Psoas muscle (tissue), 7 donors: ENCODE measurements at regions not wholly inside any gene's neighbourhood (a gene's known extent, or its start where the extent isn't known, plus 50 kb on each side); places are given as distances from the start of the nearest gene placed in this dataset.

Source experiments
- ATAC-seq, 4 donors: fragments of 200-7000 bp; cut with Tn5 transposase; one replicate each; pipeline ENCODE4 v1.9.1; 2020; ENCODE audit warnings: moderate library complexity in 3 of 4, mild to moderate bottlenecking in 2 of 4
- DNase-seq, 2 donors: peaks; one replicate each; pipeline ENCODE4 v3.0.0-alpha.2; 2020
- H3K27ac ChIP-seq: fragments of 200-600 bp; one replicate; pipeline ENCODE4 v1.8.0; 2022
- H3K27me3 ChIP-seq, 3 donors: fragments of 200-600 bp in 1 of 3; one replicate each; pipeline versions ENCODE4 v1.6.1 to v1.8.0; 2013 to 2022; ENCODE audit warnings: low read length in 2 of 3, mild to moderate bottlenecking in 2 of 3, moderate library complexity in 1 of 3; ENCODE audit not compliant: insufficient read depth in 3 of 3
- H3K36me3 ChIP-seq, 2 donors: fragments of 200-600 bp in 1 of 2; one replicate each; pipeline versions ENCODE4 v1.6.1 to v1.8.0; 2013 to 2022; ENCODE audit warnings: low read depth in 1 of 2, mild to moderate bottlenecking in 1 of 2, moderate library complexity in 1 of 2; ENCODE audit not compliant: insufficient read depth in 1 of 2
- H3K4me1 ChIP-seq: fragments of 200-600 bp; one replicate; pipeline ENCODE4 v1.8.0; 2022
- H3K4me3 ChIP-seq: fragments of 200-600 bp; one replicate; pipeline ENCODE4 v1.8.0; 2022; ENCODE audit warnings: mild to moderate bottlenecking
- H3K9me3 ChIP-seq: fragments of 200-600 bp; one replicate; pipeline ENCODE4 v1.8.0; 2022
- CTCF ChIP-seq: fragments of 200-600 bp; IDR thresholded peaks from one replicate; pipeline ENCODE4 v1.8.0; 2022; ENCODE audit warnings: antibody characterized with exemption
- WGBS, 3 donors: extraction: QIAGEN DNeasy Blood & Tissue Kit; methylation state at CpG; one replicate each; pipeline versions ENCODE4 v1.1.6 to v1.1.7; 2013; 5-methylcytosine and 5-hydroxymethylcytosine counted together
- intact Hi-C, 2 donors: fragments of 100-400 bp; cut with DNase I; formaldehyde crosslinking; loops; one replicate each; pipeline versions ENCODE4 v1.11.0 to v1.14.2; 2022
- donor health status: healthy with polysubstance abuse.
- donor health status: DM: no; HTN: no; CAD: no; lungs with moderate emphysema.
- donor health status: Bipolar disorder and iron deficiency.
- donor health status: healthy.
- donor health status: DM: yes; HTN: yes; CAD: no.
- donor health status: DM: no; HTN: no; CAD: no.
- donor health status: DM: yes; HTN: yes; CAD: no.

DNA sequence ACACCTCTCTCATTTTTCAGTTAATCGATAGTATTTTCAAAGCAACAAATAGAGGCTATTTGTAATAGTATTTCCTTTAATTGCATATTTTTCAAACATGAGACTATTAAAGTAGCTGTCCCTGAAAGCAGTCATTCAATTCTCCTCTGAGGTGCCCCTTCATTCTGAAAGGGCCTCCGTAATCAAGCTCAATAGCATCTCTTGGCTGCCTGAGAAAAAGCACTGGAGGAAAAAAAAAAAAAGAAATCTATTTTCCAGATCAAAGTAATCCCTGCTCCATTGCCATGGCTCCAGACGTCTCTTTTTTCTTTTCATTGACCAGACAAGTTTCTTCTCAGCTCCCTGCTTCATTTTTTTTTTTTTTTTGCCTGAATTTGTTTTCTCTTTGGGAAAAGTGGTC lies 154.5 kb upstream of the BLID start:
- H3K27me3 ChIP-seq, result no peaks in the 10 kb centered on the region
- WGBS, 3 donors, result 74 to 85% (median 78%) methylated on average over 3 of the region's 3 CpGs

DNA sequence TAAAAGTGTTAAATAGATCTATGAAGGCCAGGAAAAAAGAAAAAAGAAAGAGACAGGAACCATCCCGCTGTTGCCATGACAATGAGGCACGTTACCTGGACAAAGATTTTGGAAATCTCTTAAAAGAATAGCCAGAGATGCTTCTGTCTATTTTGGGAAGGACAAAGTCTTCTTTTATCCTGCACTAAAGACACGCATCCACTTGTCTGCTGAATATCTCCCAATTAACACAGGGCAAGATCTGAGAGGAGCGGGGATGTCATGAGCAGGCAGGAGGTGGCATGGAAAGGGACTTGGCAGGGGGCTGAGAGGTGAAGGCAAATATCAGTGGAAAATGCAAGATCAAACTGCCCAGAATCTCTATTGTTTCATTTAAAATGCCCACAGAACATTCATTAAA lies 153.8 kb upstream of the BLID start:
- no peak for DNase-seq
- no peak overlapping the region for H3K4me3 ChIP-seq
- no peaks in the 10 kb centered on the region for H3K36me3 ChIP-seq
- TF ChIP-seq CTCF, result no peak
- H3K27me3 ChIP-seq, result no peaks in the 10 kb centered on the region
- no peak overlapping the region for H3K27ac ChIP-seq
- intact Hi-C loops, result no loop called here
- H3K9me3 ChIP-seq, result no peaks in the 10 kb centered on the region
- ATAC-seq, result no peak
- WGBS, 3 donors, result 91 to 93% (median 93%) methylated on average over 4 of the region's 4 CpGs
- H3K4me1 ChIP-seq, result no peaks in the 10 kb centered on the region

More for the DNA sequence above, 154.5 kb upstream of the BLID start:
- DNase-seq (no peak), ATAC-seq (no peak)
- Histone ChIP-seq H3K36me3 (no peaks in the 10 kb centered on the region), H3K4me1 (no peaks in the 10 kb centered on the region), H3K4me3 (no peak overlapping the region), H3K27ac (no peak overlapping the region), H3K9me3 (no peaks in the 10 kb centered on the region)
- TF ChIP-seq CTCF, result no peak
- intact Hi-C loops, result no loop called here

DNA sequence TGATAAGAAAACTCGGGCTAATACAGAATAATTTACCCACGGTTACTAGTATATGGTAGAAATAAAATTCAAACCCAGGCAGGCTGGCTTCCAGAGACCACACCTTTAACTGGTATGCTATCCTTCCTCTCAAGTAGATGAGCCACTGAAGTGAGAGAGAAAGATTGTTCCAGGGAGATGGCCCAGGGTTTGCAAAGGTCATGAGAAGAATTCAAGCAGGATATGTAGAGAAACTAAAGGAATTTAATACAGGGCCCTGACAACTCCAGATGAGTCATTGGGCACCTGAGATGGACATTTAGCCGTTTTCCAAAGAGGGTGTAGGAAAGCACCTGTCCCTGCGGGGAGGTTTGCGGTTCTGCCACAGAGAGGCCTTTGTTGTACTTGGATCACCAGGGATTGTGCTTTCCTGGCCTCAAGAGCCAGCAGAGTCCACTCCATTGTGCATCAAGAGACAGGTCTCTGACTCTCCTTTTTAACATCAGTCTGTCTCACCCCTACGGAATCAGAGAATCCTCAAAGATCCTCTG lies 152.7 kb upstream of the BLID start:
- Histone ChIP-seq H3K4me3 (no peak overlapping the region), H3K4me1 (no peaks in the 10 kb centered on the region), H3K9me3 (no peaks in the 10 kb centered on the region), H3K36me3 (no peaks in the 10 kb centered on the region), H3K27ac (no peak overlapping the region), H3K27me3 (no peaks in the 10 kb centered on the region)
- intact Hi-C loops, result no loop called here
- 84 to 88% (median 85%) methylated on average over 6 of the region's 6 CpGs for WGBS, 3 donors
- ATAC-seq (no peak), DNase-seq (no peak)
- no peak for TF ChIP-seq CTCF

GRCh38 chr11:122267602-122268001 lies 151.6 kb upstream of the BLID start:
- H3K4me3 ChIP-seq, result no peak overlapping the region
- 96 to 100% (median 97%) methylated on average over 2 of the region's 2 CpGs for whole genome bisulfite sequencing, 3 donors
- H3K4me1 ChIP-seq, result no peaks in the 10 kb centered on the region
- H3K27ac ChIP-seq, result no peak overlapping the region
- no peak for DNase-seq
- no peak for ATAC-seq
- no peaks in the 10 kb centered on the region for H3K36me3 ChIP-seq
- no peaks in the 10 kb centered on the region for H3K27me3 ChIP-seq
- no peaks in the 10 kb centered on the region for H3K9me3 ChIP-seq
- intact Hi-C loops, result no loop called here
- TF ChIP-seq CTCF, result no peak

DNA sequence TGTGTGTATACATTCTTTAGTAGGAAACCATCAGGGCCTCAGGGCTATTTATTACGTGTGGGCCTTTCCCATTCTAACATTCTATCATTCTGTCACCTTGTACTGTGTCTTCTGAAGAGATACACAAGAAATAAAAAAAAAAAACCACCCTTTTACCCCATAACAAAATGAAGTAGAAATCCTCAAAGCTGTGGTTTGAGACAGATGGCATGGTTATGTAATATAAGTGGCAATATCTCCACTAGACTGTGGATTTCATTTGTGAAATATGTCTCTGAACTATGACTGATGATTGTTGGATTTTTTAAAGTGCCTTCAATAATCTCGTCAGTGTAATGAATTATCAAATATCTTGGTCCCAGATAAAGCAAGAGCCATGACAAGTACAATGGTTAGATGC lies 150.0 kb upstream of the BLID start:
- whole genome bisulfite sequencing, 3 donors, result 78 to 85% (median 80%) methylated on average over 2 of the region's 2 CpGs
- intact Hi-C loops, result no loop called here

More for the DNA sequence above, 150.0 kb upstream of the BLID start:
- H3K27ac ChIP-seq, result no peak overlapping the region
- no peaks in the 10 kb centered on the region for H3K27me3 ChIP-seq
- H3K4me3 ChIP-seq, result no peak overlapping the region
- ATAC-seq (no peak), DNase-seq (no peak)
- no peaks in the 10 kb centered on the region for H3K9me3 ChIP-seq
- H3K4me1 ChIP-seq, result peaks cover 4% of the 10 kb centered on the region
- H3K36me3 ChIP-seq, result no peaks in the 10 kb centered on the region
- TF ChIP-seq CTCF, result no peak
